ENCODE measurements at regions not wholly inside any gene's neighbourhood (a gene's known extent, or its start where the extent isn't known, plus 50 kb on each side); places are given as distances from the start of the nearest gene placed in this dataset.

GRCh38 chr14:38512236-38512635, 256.3 kb upstream of the CLEC14A start:
- Histone ChIP-seq H3K9me3 (no peaks in the 10 kb centered on the region), H3K36me3 (no peaks in the 10 kb centered on the region), H3K4me1 (no peaks in the 10 kb centered on the region), H3K27ac (no peak overlapping the region), H3K4me3 (no peak overlapping the region), H3K27me3 (no peaks in the 10 kb centered on the region)
- TF ChIP-seq EP300 (IDR thresholded peaks at IDR 0.05) (no peak), POLR2A (IDR thresholded peaks at IDR 0.05) (no peak), CTCF (IDR thresholded peaks at IDR 0.05) (no peak), POLR2AphosphoS5 (IDR thresholded peaks at IDR 0.05) (no peak)
- DNase-seq: no peak
- intact Hi-C loops (cut with DNase I; ENCODE audit: low total_unique reads): no loop called here

- intact Hi-C loops (cut with DNase I; ENCODE audit: low total_unique reads): no loop called here
- H3K27ac ChIP-seq: no peak overlapping the region
- no peaks in the 10 kb centered on the region for H3K4me1 ChIP-seq
- no peaks in the 10 kb centered on the region for H3K9me3 ChIP-seq
- H3K4me3 ChIP-seq: no peak overlapping the region
- no peaks in the 10 kb centered on the region for H3K36me3 ChIP-seq
- DNase-seq: no peak
- TF ChIP-seq POLR2AphosphoS5 (IDR thresholded peaks at IDR 0.05) (no peak), EP300 (IDR thresholded peaks at IDR 0.05) (no peak)
- no peaks in the 10 kb centered on the region for H3K27me3 ChIP-seq
Observed at GRCh38 chr14:38507299-38507698, 251.4 kb upstream of the CLEC14A start.

GRCh38 chr14:38505973-38506249, 250.0 kb upstream of the CLEC14A start:
- Histone ChIP-seq H3K9me3 (no peaks in the 10 kb centered on the region), H3K4me3 (no peak overlapping the region), H3K27ac (no peak overlapping the region), H3K27me3 (no peaks in the 10 kb centered on the region), H3K36me3 (no peaks in the 10 kb centered on the region), H3K4me1 (no peaks in the 10 kb centered on the region)
- no peak for TF ChIP-seq EP300 (IDR thresholded peaks at IDR 0.05)
- TF ChIP-seq CTCF (IDR thresholded peaks at IDR 0.05): no peak
- TF ChIP-seq POLR2A (IDR thresholded peaks at IDR 0.05): no peak
- no peak for TF ChIP-seq POLR2AphosphoS5 (IDR thresholded peaks at IDR 0.05)
- intact Hi-C loops (cut with DNase I; ENCODE audit: low total_unique reads): no loop called here
- DNase-seq: no peak
- WGBS, 5 donors: 24 to 36% (median 31%) methylated on average over 1 of the region's 1 CpG

- no peaks in the 10 kb centered on the region for H3K36me3 ChIP-seq
- intact Hi-C loops (cut with DNase I; ENCODE audit: low total_unique reads): no loop called here
- DNase-seq: no peak
- TF ChIP-seq CTCF (IDR thresholded peaks at IDR 0.05) (no peak), POLR2A (IDR thresholded peaks at IDR 0.05) (no peak), EP300 (IDR thresholded peaks at IDR 0.05) (no peak), POLR2AphosphoS5 (IDR thresholded peaks at IDR 0.05) (no peak)
- no peak overlapping the region for H3K4me3 ChIP-seq
- no peaks in the 10 kb centered on the region for H3K4me1 ChIP-seq
- 23 to 41% (median 28%) methylated on average over 2 of the region's 2 CpGs for WGBS, 5 donors
- H3K27ac ChIP-seq: no peak overlapping the region
- no peaks in the 10 kb centered on the region for H3K9me3 ChIP-seq
- no peaks in the 10 kb centered on the region for H3K27me3 ChIP-seq
Observed at GRCh38 chr14:38505221-38505972, 249.5 kb upstream of the CLEC14A start.

GRCh38 chr14:38504175-38504574, 248.3 kb upstream of the CLEC14A start:
- Histone ChIP-seq H3K36me3 (no peaks in the 10 kb centered on the region), H3K4me3 (no peak overlapping the region), H3K27me3 (no peaks in the 10 kb centered on the region), H3K27ac (no peak overlapping the region), H3K9me3 (no peaks in the 10 kb centered on the region), H3K4me1 (no peaks in the 10 kb centered on the region)
- 49 to 79% (median 73%) methylated on average over 1 of the region's 1 CpG for WGBS, 5 donors
- TF ChIP-seq POLR2A (IDR thresholded peaks at IDR 0.05) (no peak), CTCF (IDR thresholded peaks at IDR 0.05) (no peak), EP300 (IDR thresholded peaks at IDR 0.05) (no peak), POLR2AphosphoS5 (IDR thresholded peaks at IDR 0.05) (no peak)
- intact Hi-C loops (cut with DNase I; ENCODE audit: low total_unique reads): no loop called here
- no peak for DNase-seq

Measured in stomach (tissue), 8 donors.